ENCODE measurements at regions not wholly inside any gene's neighbourhood (a gene's known extent, or its start where the extent isn't known, plus 50 kb on each side); places are given as distances from the start of the nearest gene placed in this dataset.

GRCh38 chr18:61694236-61694635, 198.6 kb downstream of the RNF152 start:
- Mint-ChIP-seq H3K36me3 (ENCODE audit: low read depth) (no peaks in the 10 kb centered on the region), H3K9me3 (no peaks in the 10 kb centered on the region), H3K4me1 (ENCODE audit: low read depth) (no peaks in the 10 kb centered on the region), H3K27me3 (peaks cover 7% of the 10 kb centered on the region), H3K27ac (no peak overlapping the region), H3K4me3 (no peak overlapping the region)
- ChIA-PET CTCF (no interaction called here), POLR2A (no interaction called here)
- no peak for TF ChIP-seq CTCF (IDR thresholded peaks at IDR 0.05)
- intact Hi-C loops (cut with micrococcal nuclease), result no loop called here
- no peak for ATAC-seq
- DNase-seq, result no peak

- Mint-ChIP-seq H3K27ac (no peak overlapping the region), H3K4me3 (no peak overlapping the region), H3K36me3 (ENCODE audit: low read depth) (no peaks in the 10 kb centered on the region), H3K9me3 (no peaks in the 10 kb centered on the region), H3K4me1 (ENCODE audit: low read depth) (no peaks in the 10 kb centered on the region), H3K27me3 (peaks cover 7% of the 10 kb centered on the region)
- POLR2A ChIA-PET, result no interaction called here
- no peak for DNase-seq
- TF ChIP-seq CTCF (IDR thresholded peaks at IDR 0.05), result no peak
- intact Hi-C loops (cut with micrococcal nuclease), result no loop called here
- CTCF ChIA-PET, result no interaction called here
- ATAC-seq, result no peak
These were observed 202.2 kb downstream of the RNF152 start for GRCh38 chr18:61690418-61691138.

- no peak overlapping the region for H3K4me3 Mint-ChIP-seq
- H3K27me3 Mint-ChIP-seq, result peaks cover 8% of the 10 kb centered on the region
- intact Hi-C loops (cut with micrococcal nuclease), result loop anchor here (10.0 kb wide), 1 partner anchor 63 kb away; no protein-coding TSS in a partner anchor
- no peak for ATAC-seq
- no peak overlapping the region for H3K27ac Mint-ChIP-seq
- no peak for DNase-seq
- TF ChIP-seq CTCF (IDR thresholded peaks at IDR 0.05), result no peak
- H3K4me1 Mint-ChIP-seq (ENCODE audit: low read depth), result no peaks in the 10 kb centered on the region
- ChIA-PET POLR2A (interaction anchor here (0.7 kb wide), 1 partner anchor 18 kb away, joined by 3 read pairs; no protein-coding TSS in a partner anchor), CTCF (interaction anchor here (1.7 kb wide), 1 partner anchor 10 kb away, joined by 4 read pairs; no protein-coding TSS in a partner anchor)
- H3K9me3 Mint-ChIP-seq, result no peaks in the 10 kb centered on the region
- H3K36me3 Mint-ChIP-seq (ENCODE audit: low read depth), result no peaks in the 10 kb centered on the region
These were observed 205.5 kb downstream of the RNF152 start for GRCh38 chr18:61687317-61687716.

- Mint-ChIP-seq H3K4me3 (no peak overlapping the region), H3K27me3 (peaks cover 9% of the 10 kb centered on the region), H3K36me3 (ENCODE audit: low read depth) (no peaks in the 10 kb centered on the region), H3K4me1 (ENCODE audit: low read depth) (no peaks in the 10 kb centered on the region), H3K27ac (no peak overlapping the region), H3K9me3 (peaks cover 8% of the 10 kb centered on the region)
- no peak for DNase-seq
- TF ChIP-seq CTCF (IDR thresholded peaks at IDR 0.05), result no peak
- ChIA-PET POLR2A (no interaction called here), CTCF (no interaction called here)
- intact Hi-C loops (cut with micrococcal nuclease), result loop anchor here (10.0 kb wide), 1 partner anchor 59 kb away; no protein-coding TSS in a partner anchor
- ATAC-seq, result no peak
These were observed 209.0 kb downstream of the RNF152 start for GRCh38 chr18:61683856-61684255.

GRCh38 chr18:61681065-61681464, 211.7 kb downstream of the RNF152 start:
- H3K4me1 Mint-ChIP-seq (ENCODE audit: low read depth), result no peaks in the 10 kb centered on the region
- H3K4me3 Mint-ChIP-seq, result no peak overlapping the region
- no peak for TF ChIP-seq CTCF (IDR thresholded peaks at IDR 0.05)
- ChIA-PET POLR2A (no interaction called here), CTCF (no interaction called here)
- intact Hi-C loops (cut with micrococcal nuclease), result loop anchor here (10.0 kb wide), 1 partner anchor 56 kb away; no protein-coding TSS in a partner anchor
- H3K36me3 Mint-ChIP-seq (ENCODE audit: low read depth), result no peaks in the 10 kb centered on the region
- H3K27ac Mint-ChIP-seq, result no peak overlapping the region
- H3K9me3 Mint-ChIP-seq, result peaks cover 10% of the 10 kb centered on the region
- ATAC-seq (no peak), DNase-seq (no peak)
- H3K27me3 Mint-ChIP-seq, result peaks cover 4% of the 10 kb centered on the region
